ENCODE measurements at regions not wholly inside any gene's neighbourhood (a gene's known extent, or its start where the extent isn't known, plus 50 kb on each side); places are given as distances from the start of the nearest gene placed in this dataset.

DNA sequence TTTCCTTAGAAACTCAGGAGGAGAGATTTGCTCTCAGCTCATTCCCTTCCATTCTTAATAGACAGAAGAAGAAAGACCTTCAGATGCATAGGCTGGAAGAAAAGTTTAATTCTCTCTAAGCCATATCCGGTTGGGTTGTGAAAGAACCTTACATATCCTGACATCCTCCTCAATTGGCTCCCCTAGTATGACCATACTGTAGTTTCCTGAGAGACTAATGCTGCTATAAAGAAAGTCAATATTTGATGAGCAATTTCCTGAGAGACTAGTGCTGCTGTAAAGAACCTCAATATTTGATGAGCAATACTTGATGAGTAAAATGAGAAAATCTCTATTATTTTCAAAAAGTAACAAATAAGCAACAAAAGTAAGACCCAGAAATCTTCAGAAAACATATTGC is 888.5 kb upstream of the SORCS1 start:
- H3K4me1 ChIP-seq (ENCODE audit: low read depth): no peaks in the 10 kb centered on the region
- no peaks in the 10 kb centered on the region for H3K36me3 ChIP-seq (ENCODE audit: low read depth)
- H3K9me3 ChIP-seq: no peaks in the 10 kb centered on the region
- no peak overlapping the region for H3K4me3 ChIP-seq
- TF ChIP-seq, protein P1, sequence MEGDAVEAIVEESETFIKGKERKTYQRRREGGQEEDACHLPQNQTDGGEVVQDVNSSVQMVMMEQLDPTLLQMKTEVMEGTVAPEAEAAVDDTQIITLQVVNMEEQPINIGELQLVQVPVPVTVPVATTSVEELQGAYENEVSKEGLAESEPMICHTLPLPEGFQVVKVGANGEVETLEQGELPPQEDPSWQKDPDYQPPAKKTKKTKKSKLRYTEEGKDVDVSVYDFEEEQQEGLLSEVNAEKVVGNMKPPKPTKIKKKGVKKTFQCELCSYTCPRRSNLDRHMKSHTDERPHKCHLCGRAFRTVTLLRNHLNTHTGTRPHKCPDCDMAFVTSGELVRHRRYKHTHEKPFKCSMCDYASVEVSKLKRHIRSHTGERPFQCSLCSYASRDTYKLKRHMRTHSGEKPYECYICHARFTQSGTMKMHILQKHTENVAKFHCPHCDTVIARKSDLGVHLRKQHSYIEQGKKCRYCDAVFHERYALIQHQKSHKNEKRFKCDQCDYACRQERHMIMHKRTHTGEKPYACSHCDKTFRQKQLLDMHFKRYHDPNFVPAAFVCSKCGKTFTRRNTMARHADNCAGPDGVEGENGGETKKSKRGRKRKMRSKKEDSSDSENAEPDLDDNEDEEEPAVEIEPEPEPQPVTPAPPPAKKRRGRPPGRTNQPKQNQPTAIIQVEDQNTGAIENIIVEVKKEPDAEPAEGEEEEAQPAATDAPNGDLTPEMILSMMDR (IDR thresholded peaks at IDR 0.05): no peak
- DNase-seq (no peak), ATAC-seq (peak; percentile 58)
- intact Hi-C loops (cut with DNase I, micrococcal nuclease): no loop called here

DNA sequence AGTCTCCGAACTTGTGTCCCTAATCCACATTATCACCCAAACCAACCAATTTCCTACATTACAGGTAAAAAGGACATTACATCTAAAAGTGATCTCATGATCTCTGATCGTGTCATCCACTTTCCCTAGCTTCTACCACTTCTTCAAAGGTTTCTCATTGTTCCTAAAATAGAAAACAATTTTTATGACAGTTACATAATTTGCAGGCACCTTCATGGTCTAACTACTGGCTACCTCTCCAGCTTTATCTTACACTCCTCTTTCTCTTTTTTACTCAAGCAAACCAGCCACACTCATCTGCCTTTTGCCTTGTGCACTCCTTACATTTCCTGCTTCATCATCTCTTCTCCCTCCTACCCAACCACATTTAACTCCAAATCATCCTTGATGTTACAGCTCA is 886.7 kb upstream of the SORCS1 start:
- Histone ChIP-seq H3K4me3 (no peak overlapping the region), H3K4me1 (ENCODE audit: low read depth) (no peaks in the 10 kb centered on the region), H3K9me3 (no peaks in the 10 kb centered on the region), H3K36me3 (ENCODE audit: low read depth) (no peaks in the 10 kb centered on the region)
- ATAC-seq (no peak), DNase-seq (no peak)
- TF ChIP-seq, protein P1 (IDR thresholded peaks at IDR 0.05): no peak
- intact Hi-C loops (cut with DNase I, micrococcal nuclease): no loop called here

DNA sequence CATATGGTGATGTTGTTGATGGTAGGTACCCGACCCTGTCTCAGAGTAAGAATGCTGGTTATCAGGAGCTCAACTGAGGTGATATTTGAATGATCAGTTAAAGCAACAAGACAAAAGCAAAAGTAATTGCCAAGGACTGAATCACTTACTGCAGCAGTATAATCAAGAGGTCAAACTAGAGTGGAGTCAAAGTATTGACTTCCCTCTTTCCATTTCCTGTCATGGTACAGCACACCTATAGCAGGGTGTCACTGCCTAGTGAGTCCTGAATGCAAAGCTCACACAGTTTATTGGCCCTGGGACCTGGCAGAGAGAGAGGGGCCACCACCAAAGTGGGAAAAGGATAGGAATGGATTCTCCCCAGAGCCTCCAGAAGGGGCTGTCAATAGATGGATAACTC is 886.1 kb upstream of the SORCS1 start:
- Histone ChIP-seq H3K4me1 (ENCODE audit: low read depth) (no peaks in the 10 kb centered on the region), H3K36me3 (ENCODE audit: low read depth) (no peaks in the 10 kb centered on the region), H3K4me3 (no peak overlapping the region), H3K9me3 (no peaks in the 10 kb centered on the region)
- peak; percentile 32 for ATAC-seq
- no peak for DNase-seq
- intact Hi-C loops (cut with DNase I, micrococcal nuclease): no loop called here
- TF ChIP-seq, protein P1 (IDR thresholded peaks at IDR 0.05): no peak

DNA sequence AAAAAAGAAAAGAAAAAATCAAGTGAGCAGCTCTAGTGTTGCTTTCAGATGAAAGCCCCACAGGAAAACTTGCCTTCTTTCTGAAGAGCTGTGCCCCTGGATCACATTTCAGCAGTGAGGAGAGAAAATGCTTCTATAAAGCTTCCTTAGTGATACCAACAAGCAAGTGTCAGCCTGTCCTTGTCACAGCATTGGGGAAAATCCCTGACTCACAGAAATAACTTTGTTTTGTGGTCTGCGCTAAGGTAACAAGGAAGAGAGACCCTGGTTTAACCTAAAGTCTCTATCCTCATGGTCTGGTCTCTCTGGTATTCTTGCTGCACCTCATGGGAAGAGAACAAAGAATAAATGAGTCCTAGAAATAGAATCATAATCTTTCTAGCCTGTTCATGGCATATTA is 885.2 kb upstream of the SORCS1 start:
- TF ChIP-seq, protein P1 (IDR thresholded peaks at IDR 0.05): no peak
- H3K9me3 ChIP-seq: no peaks in the 10 kb centered on the region
- DNase-seq: no peak
- no peaks in the 10 kb centered on the region for H3K36me3 ChIP-seq (ENCODE audit: low read depth)
- ATAC-seq: no peak
- intact Hi-C loops (cut with DNase I, micrococcal nuclease): no loop called here
- no peaks in the 10 kb centered on the region for H3K4me1 ChIP-seq (ENCODE audit: low read depth)
- no peak overlapping the region for H3K4me3 ChIP-seq

DNA sequence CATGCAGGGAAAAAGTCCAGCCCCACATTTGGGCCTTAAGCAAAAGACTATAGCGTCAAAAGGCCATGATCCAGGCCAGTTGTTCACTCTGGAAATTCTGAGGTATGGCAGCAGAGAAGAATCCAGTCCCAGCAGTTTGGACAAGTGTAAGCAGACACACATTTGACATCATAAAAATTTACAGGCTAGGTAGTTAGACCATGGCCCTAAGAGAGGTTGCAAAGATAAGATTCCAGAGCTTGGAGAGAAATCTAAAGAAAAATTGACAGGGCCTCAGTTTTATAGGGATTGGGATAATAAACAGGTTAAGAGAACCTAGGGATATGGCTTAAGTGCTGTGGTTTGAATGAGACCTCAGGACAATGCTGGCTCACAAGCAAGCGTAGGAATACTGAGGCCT is 884.4 kb upstream of the SORCS1 start:
- H3K4me1 ChIP-seq (ENCODE audit: low read depth): no peaks in the 10 kb centered on the region
- H3K4me3 ChIP-seq: no peak overlapping the region
- peak; percentile 82 for ATAC-seq
- TF ChIP-seq, protein P1 (IDR thresholded peaks at IDR 0.05): no peak
- no peaks in the 10 kb centered on the region for H3K9me3 ChIP-seq
- intact Hi-C loops (cut with DNase I, micrococcal nuclease): no loop called here
- H3K36me3 ChIP-seq (ENCODE audit: low read depth): no peaks in the 10 kb centered on the region
- DNase-seq: peak in 1 of 3 donors; percentile 15

Data from mucosa of descending colon (tissue), 3 donors.